ENCODE measurements at regions not wholly inside any gene's neighbourhood (a gene's known extent, or its start where the extent isn't known, plus 50 kb on each side); places are given as distances from the start of the nearest gene placed in this dataset.

GRCh38 chr6:95515975-95516374 is 61.4 kb upstream of the MANEA start:
- H3K9me3 ChIP-seq (ENCODE audit: control insufficient read depth, low read length), result no peaks in the 10 kb centered on the region
- DNase-seq, result no peak
- H3K36me3 Mint-ChIP-seq (ENCODE audit: low read depth), result peaks cover 19% of the 10 kb centered on the region
- peak overlapping the region; percentile 86 for H3K9ac ChIP-seq (ENCODE audit: extremely low read depth, low read length, poor library complexity, severe bottlenecking)
- no peaks in the 10 kb centered on the region for H3K27me3 ChIP-seq (ENCODE audit: control insufficient read depth, insufficient read depth, low read length, poor library complexity, severe bottlenecking)
- H3K36me3 ChIP-seq (ENCODE audit: control insufficient read depth, insufficient read depth, low read length), result peaks cover 12% of the 10 kb centered on the region
- H3K4me3 ChIP-seq (ENCODE audit: low read length), result peak overlapping the region; percentile 84
- peaks cover 50% of the 10 kb centered on the region for H3K4me1 Mint-ChIP-seq
- peak overlapping the region; percentile 97 for H3K27ac Mint-ChIP-seq
- 33 to 35% methylated on average over 1 to 2 of the region's 2 CpGs for WGBS, 2 experiments (ENCODE audit: insufficient coverage in 1 of 2, insufficient read length in 1 of 2)
- peaks cover 2% of the 10 kb centered on the region for H3K9me3 Mint-ChIP-seq
- peaks cover 2% of the 10 kb centered on the region for H3K4me1 ChIP-seq (ENCODE audit: control insufficient read depth, insufficient read depth, low read length)
- peak overlapping the region; percentile 66 for H3K4me3 Mint-ChIP-seq
- no peaks in the 10 kb centered on the region for H3K27me3 Mint-ChIP-seq (ENCODE audit: insufficient read depth)
- TF ChIP-seq CTCF (conservative IDR thresholded peaks at IDR 0.05), result no peak
- H3K27ac ChIP-seq (ENCODE audit: low read depth, low read length), result no peak overlapping the region

DNA sequence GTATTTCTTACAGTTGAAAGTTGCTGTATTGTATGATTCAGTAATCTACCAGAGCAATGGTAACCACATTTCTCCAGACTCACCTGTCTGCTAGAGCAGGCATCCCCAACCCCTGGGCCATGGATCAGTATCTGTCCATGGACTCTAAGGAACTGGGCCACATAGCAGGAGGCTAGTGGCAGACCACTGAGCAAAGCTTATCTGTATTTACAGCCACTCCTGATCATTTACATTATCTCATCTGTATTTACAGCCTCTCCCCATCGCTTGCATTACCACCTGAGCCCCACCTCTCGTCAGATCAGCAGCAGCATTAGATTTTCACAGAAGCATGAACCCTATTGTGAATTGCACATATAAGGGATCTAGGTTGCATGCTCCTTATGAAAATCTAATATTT is 60.3 kb upstream of the MANEA start:
- Histone ChIP-seq H3K36me3 (ENCODE audit: control insufficient read depth, insufficient read depth, low read length) (peaks cover 12% of the 10 kb centered on the region), H3K4me1 (ENCODE audit: control insufficient read depth, insufficient read depth, low read length) (peaks cover 2% of the 10 kb centered on the region), H3K4me3 (ENCODE audit: low read length) (peak overlapping the region; percentile 84), H3K27ac (ENCODE audit: low read depth, low read length) (no peak overlapping the region), H3K9me3 (ENCODE audit: control insufficient read depth, low read length) (no peaks in the 10 kb centered on the region), H3K27me3 (ENCODE audit: control insufficient read depth, insufficient read depth, low read length, poor library complexity, severe bottlenecking) (no peaks in the 10 kb centered on the region), H3K9ac (ENCODE audit: extremely low read depth, low read length, poor library complexity, severe bottlenecking) (peak overlapping the region; percentile 86)
- Mint-ChIP-seq H3K4me3 (peak overlapping the region; percentile 66), H3K4me1 (peaks cover 54% of the 10 kb centered on the region), H3K9me3 (peaks cover 2% of the 10 kb centered on the region), H3K36me3 (ENCODE audit: low read depth) (peaks cover 13% of the 10 kb centered on the region), H3K27ac (peak overlapping the region; percentile 97), H3K27me3 (ENCODE audit: insufficient read depth) (no peaks in the 10 kb centered on the region)
- 27 to 59% methylated on average over 2 of the region's 2 CpGs for WGBS, 2 experiments (ENCODE audit: insufficient coverage in 1 of 2, insufficient read length in 1 of 2)
- DNase-seq, result peak; percentile 77
- no peak for TF ChIP-seq CTCF (conservative IDR thresholded peaks at IDR 0.05)

- Mint-ChIP-seq H3K4me3 (peak overlapping the region; percentile 66), H3K27me3 (ENCODE audit: insufficient read depth) (no peaks in the 10 kb centered on the region), H3K27ac (peak overlapping the region; percentile 71), H3K36me3 (ENCODE audit: low read depth) (peaks cover 8% of the 10 kb centered on the region), H3K9me3 (peaks cover 2% of the 10 kb centered on the region), H3K4me1 (peaks cover 54% of the 10 kb centered on the region)
- Histone ChIP-seq H3K4me3 (ENCODE audit: low read length) (peak overlapping the region; percentile 84), H3K9me3 (ENCODE audit: control insufficient read depth, low read length) (no peaks in the 10 kb centered on the region), H3K4me1 (ENCODE audit: control insufficient read depth, insufficient read depth, low read length) (peaks cover 2% of the 10 kb centered on the region), H3K9ac (ENCODE audit: extremely low read depth, low read length, poor library complexity, severe bottlenecking) (no peak overlapping the region), H3K27ac (ENCODE audit: low read depth, low read length) (no peak overlapping the region), H3K27me3 (ENCODE audit: control insufficient read depth, insufficient read depth, low read length, poor library complexity, severe bottlenecking) (no peaks in the 10 kb centered on the region), H3K36me3 (ENCODE audit: control insufficient read depth, insufficient read depth, low read length) (peaks cover 9% of the 10 kb centered on the region)
- TF ChIP-seq CTCF (conservative IDR thresholded peaks at IDR 0.05), result no peak
- DNase-seq, result no peak
- WGBS, 2 experiments (ENCODE audit: insufficient coverage in 1 of 2, insufficient read length in 1 of 2), result 40 to 79% methylated on average over 1 to 3 of the region's 3 CpGs
These were observed 59.8 kb upstream of the MANEA start for GRCh38 chr6:95517568-95517967.
